ENCODE measurements at regions not wholly inside any gene's neighbourhood (a gene's known extent, or its start where the extent isn't known, plus 50 kb on each side); places are given as distances from the start of the nearest gene placed in this dataset.

GRCh38 chr6:156543431-156543830, 233.7 kb upstream of the ARID1B start (continued):
- no peak for TF ChIP-seq ELK1 (IDR thresholded peaks at IDR 0.05; ENCODE audit: low read depth, low read length)

GRCh38 chr6:156538875-156539660, 238.1 kb upstream of the ARID1B start:
- no peak for DNase-seq (ENCODE audit: low read depth in 1 of 2, low spot score in 1 of 2)
- no peak for ATAC-seq
- H3K4me3 ChIP-seq, result no peak overlapping the region
- no peaks in the 10 kb centered on the region for H3K9me3 ChIP-seq
- TF ChIP-seq NR3C1 (IDR thresholded peaks at IDR 0.05) (no peak), ZSCAN20 (CRISPR knock-in tag; IDR thresholded peaks at IDR 0.05) (no peak), EHF (CRISPR knock-in tag; IDR thresholded peaks at IDR 0.05) (no peak), CBX2 (IDR thresholded peaks at IDR 0.05; ENCODE audit: borderline replicate concordance, low read depth) (no peak), ATOH8 (CRISPR knock-in tag; IDR thresholded peaks at IDR 0.05; ENCODE audit: low read depth) (no peak), ZC3H11A (IDR thresholded peaks at IDR 0.05) (no peak), BHLHE40 (IDR thresholded peaks at IDR 0.05; ENCODE audit: low read depth, low read length) (no peak), FOXS1 (CRISPR knock-in tag; IDR thresholded peaks at IDR 0.05) (no peak), HES2 (IDR thresholded peaks at IDR 0.05) (no peak), FOSL2 (IDR thresholded peaks at IDR 0.05) (no peak), FOSL2 (CRISPR knock-in tag; IDR thresholded peaks at IDR 0.05) (no peak), JUNB (IDR thresholded peaks at IDR 0.05) (no peak), E2F6 (IDR thresholded peaks at IDR 0.05; ENCODE audit: borderline replicate concordance, low read depth) (no peak), POLR2AphosphoS2 (conservative IDR thresholded peaks at IDR 0.05; ENCODE audit: low read length) (no peak), EP300 (IDR thresholded peaks at IDR 0.05) (no peak), MAZ (IDR thresholded peaks at IDR 0.05; ENCODE audit: borderline replicate concordance, low read depth, low read length) (no peak), RNF2 (IDR thresholded peaks at IDR 0.05; ENCODE audit: borderline replicate concordance, low read depth) (no peak), REST (IDR thresholded peaks at IDR 0.05) (no peak)
- no peak overlapping the region for H3K27ac ChIP-seq
- WGBS (ENCODE audit: missing lambda C conversion rate), result 31% methylated on average over 12 of the region's 16 CpGs
- no peak for FAIRE-seq
- CTCF ChIA-PET, result interaction anchor here (1.0 to 1.8 kb wide), 2 partner anchors 9 to 26 kb away, joined by 4 to 5 read pairs; no protein-coding TSS in a partner anchor
- POLR2A ChIA-PET, result no interaction called here
- 0 out of 3 replicates have a peak overlapping the region, but pooled peaks have one; percentile 12 for H3K4me2 ChIP-seq
- H3K4me1 ChIP-seq, result no peaks in the 10 kb centered on the region

Data from A549 (cell line).